ENCODE measurements at regions not wholly inside any gene's neighbourhood (a gene's known extent, or its start where the extent isn't known, plus 50 kb on each side); places are given as distances from the start of the nearest gene placed in this dataset.

- BruUV-seq (replicated peaks), result no TSS peak
- Histone ChIP-seq H2AFZ (ENCODE audit: low read length) (no peak overlapping the region), H3K4me1 (ENCODE audit: insufficient read depth, low read length) (no peaks in the 10 kb centered on the region), H3K4me3 (replicated peaks in 1 of 3; ENCODE audit: insufficient read depth in 1 of 3, low read depth in 2 of 3, low read length in 3 of 3) (no peak overlapping the region), H4K20me1 (ENCODE audit: insufficient read depth, low read length) (no peaks in the 10 kb centered on the region), H3K27ac (ENCODE audit: extremely low read length, insufficient read depth, low read length) (no peak overlapping the region), H3K79me2 (ENCODE audit: insufficient read depth, low read length) (no peaks in the 10 kb centered on the region), H3K9me3 (ENCODE audit: low read length) (peaks cover 13% of the 10 kb centered on the region; the same call in 1 of the 2 replicates), H3K27me3 (ENCODE audit: control insufficient read depth in 1 of 2, insufficient read depth in 2 of 2, low read length in 2 of 2) (no peaks in the 10 kb centered on the region), H3K4me2 (ENCODE audit: low read depth, low read length) (no peak overlapping the region), H3K9ac (ENCODE audit: insufficient read depth, low read depth, low read length) (no peak overlapping the region), H3K36me3 (replicated peaks in 1 of 2; ENCODE audit: control insufficient read depth in 1 of 2, insufficient read depth in 2 of 2, low read length in 2 of 2) (no peaks in the 10 kb centered on the region)
- in situ Hi-C loops (cut with HindIII; ENCODE audit: extremely low pct_ligation_motif_present, low pct_unique_long_range_greater_than_20kb) (no loop called here), intact Hi-C loops (cut with micrococcal nuclease; ENCODE audit: unreplicated experiment) (no loop called here)
- ChIA-PET CTCF (ENCODE audit: low intra/inter-chr PET ratio, low total read pairs) (no interaction called here), POLR2A (no interaction called here)
- no peak for DNase-seq (ENCODE audit: low spot score)
- 0% methylated on average over 1 of the region's 1 CpG for WGBS (ENCODE audit: low lambda C conversion rate)
- no peak for TF ChIP-seq ZNF678 (CRISPR knock-in tag; IDR thresholded peaks at IDR 0.05)
- TF ChIP-seq ZNF468 (CRISPR knock-in tag; IDR thresholded peaks at IDR 0.05), result no peak
- TF ChIP-seq NFKBIZ (CRISPR knock-in tag; IDR thresholded peaks at IDR 0.05), result no peak
- TF ChIP-seq ZNF513 (CRISPR knock-in tag; conservative IDR thresholded peaks at IDR 0.05), result no peak
- no peak for TF ChIP-seq PCBP2 (optimal IDR thresholded peaks at IDR 0.05; ENCODE audit: low read depth, low read length, poor library complexity, severe bottlenecking)
- ATAC-seq, result no peak
- FAIRE-seq, result no peak
These were observed 1124.1 kb downstream of the ADGRL3 start for GRCh38 chr4:62324215-62324614.

GRCh38 chr4:62320612-62321011, 1120.5 kb downstream of the ADGRL3 start:
- DNase-seq (ENCODE audit: low spot score) (no peak), ATAC-seq (no peak), FAIRE-seq (no peak)
- ChIA-PET CTCF (ENCODE audit: low intra/inter-chr PET ratio, low total read pairs) (no interaction called here), POLR2A (no interaction called here)
- Histone ChIP-seq H3K4me3 (replicated peaks in 1 of 3; ENCODE audit: insufficient read depth in 1 of 3, low read depth in 2 of 3, low read length in 3 of 3) (no peak overlapping the region), H3K27ac (ENCODE audit: extremely low read length, insufficient read depth, low read length) (no peak overlapping the region), H3K9me3 (ENCODE audit: low read length) (no peaks in the 10 kb centered on the region), H2AFZ (ENCODE audit: low read length) (no peak overlapping the region), H3K4me2 (ENCODE audit: low read depth, low read length) (no peak overlapping the region), H4K20me1 (ENCODE audit: insufficient read depth, low read length) (no peaks in the 10 kb centered on the region), H3K79me2 (ENCODE audit: insufficient read depth, low read length) (no peaks in the 10 kb centered on the region), H3K36me3 (replicated peaks in 1 of 2; ENCODE audit: control insufficient read depth in 1 of 2, insufficient read depth in 2 of 2, low read length in 2 of 2) (no peaks in the 10 kb centered on the region), H3K4me1 (ENCODE audit: insufficient read depth, low read length) (no peaks in the 10 kb centered on the region), H3K27me3 (ENCODE audit: control insufficient read depth in 1 of 2, insufficient read depth in 2 of 2, low read length in 2 of 2) (no peaks in the 10 kb centered on the region), H3K9ac (ENCODE audit: insufficient read depth, low read depth, low read length) (no peak overlapping the region)
- BruUV-seq (replicated peaks), result no TSS peak
- intact Hi-C loops (cut with micrococcal nuclease; ENCODE audit: unreplicated experiment), result no loop called here
- TF ChIP-seq SNAI1 (CRISPR knock-in tag; IDR thresholded peaks at IDR 0.05; ENCODE audit: borderline replicate concordance), result no peak
- TF ChIP-seq ZFP91 (CRISPR knock-in tag; IDR thresholded peaks at IDR 0.05; ENCODE audit: borderline replicate concordance), result no peak
- TF ChIP-seq RXRB (CRISPR knock-in tag; IDR thresholded peaks at IDR 0.05; ENCODE audit: borderline replicate concordance), result no peak
- WGBS (ENCODE audit: low lambda C conversion rate), result 67% methylated on average over 7 of the region's 7 CpGs
- in situ Hi-C loops (cut with HindIII; ENCODE audit: extremely low pct_ligation_motif_present, low pct_unique_long_range_greater_than_20kb), result no loop called here

All from HepG2 (cell line).